ENCODE measurements at regions not wholly inside any gene's neighbourhood (a gene's known extent, or its start where the extent isn't known, plus 50 kb on each side); places are given as distances from the start of the nearest gene placed in this dataset.

DNA sequence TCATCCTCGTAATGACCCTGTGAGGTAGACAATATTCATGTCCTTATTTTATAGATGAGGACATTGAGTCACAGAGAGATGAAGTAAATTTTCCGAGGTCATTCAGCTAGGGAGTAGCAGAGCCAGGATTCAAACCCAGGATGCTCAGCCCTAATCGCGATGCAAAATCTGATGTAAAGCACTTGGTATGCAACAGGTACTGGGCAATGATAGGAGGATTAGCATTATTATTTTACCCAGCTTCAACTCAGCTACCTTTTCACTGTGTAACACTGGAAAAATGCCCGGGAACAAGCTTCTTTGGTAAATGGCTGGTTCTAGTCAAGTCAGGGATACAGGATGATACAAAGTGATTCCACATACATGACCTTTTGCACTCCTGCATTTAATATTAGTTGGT is 88.7 kb downstream of the ATP1A1 start:
- H3K4me3 ChIP-seq (ENCODE audit: low read length) = no peak overlapping the region
- H3K4me1 ChIP-seq (ENCODE audit: control insufficient read depth, low read depth, low read length) = no peaks in the 10 kb centered on the region
- H3K56ac ChIP-seq (ENCODE audit: low read length) = no peak overlapping the region
- H3K27me3 ChIP-seq (ENCODE audit: insufficient read depth, low read length, poor library complexity) = no peaks in the 10 kb centered on the region
- no peaks in the 10 kb centered on the region for H3K79me2 ChIP-seq (ENCODE audit: control insufficient read depth, insufficient read depth, low read length)
- no peak overlapping the region for H3K27ac ChIP-seq (ENCODE audit: low read depth, low read length)
- no peaks in the 10 kb centered on the region for H3K36me3 ChIP-seq (ENCODE audit: control insufficient read depth, insufficient read depth, low read length)
- DNase-seq = no peak
- H4K8ac ChIP-seq (ENCODE audit: low read depth, low read length) = no peak overlapping the region
- no peak overlapping the region for H3K9ac ChIP-seq (ENCODE audit: low read length)
- H2BK120ac ChIP-seq (ENCODE audit: low read depth, low read length) = no peak overlapping the region
- no peak overlapping the region for H2BK15ac ChIP-seq (replicated peaks; ENCODE audit: low read depth)
- no peak overlapping the region for H4K5ac ChIP-seq (ENCODE audit: low read length)
- H2AK5ac ChIP-seq (ENCODE audit: low read length) = no peak overlapping the region
- H3K18ac ChIP-seq (ENCODE audit: low read length) = no peak overlapping the region
- H2BK5ac ChIP-seq (ENCODE audit: low read length) = no peak overlapping the region
- H3K79me1 ChIP-seq (ENCODE audit: low read length) = no peaks in the 10 kb centered on the region
- WGBS (ENCODE audit: extremely low coverage, insufficient coverage, low lambda C conversion rate) = no CpG with 5 or more reads among the region's 5 CpGs
- H3K4ac ChIP-seq (ENCODE audit: low read depth, low read length) = no peak overlapping the region
- H3K23ac ChIP-seq (ENCODE audit: low read length) = no peak overlapping the region
- H3K4me2 ChIP-seq (ENCODE audit: low read length) = no peak overlapping the region

DNA sequence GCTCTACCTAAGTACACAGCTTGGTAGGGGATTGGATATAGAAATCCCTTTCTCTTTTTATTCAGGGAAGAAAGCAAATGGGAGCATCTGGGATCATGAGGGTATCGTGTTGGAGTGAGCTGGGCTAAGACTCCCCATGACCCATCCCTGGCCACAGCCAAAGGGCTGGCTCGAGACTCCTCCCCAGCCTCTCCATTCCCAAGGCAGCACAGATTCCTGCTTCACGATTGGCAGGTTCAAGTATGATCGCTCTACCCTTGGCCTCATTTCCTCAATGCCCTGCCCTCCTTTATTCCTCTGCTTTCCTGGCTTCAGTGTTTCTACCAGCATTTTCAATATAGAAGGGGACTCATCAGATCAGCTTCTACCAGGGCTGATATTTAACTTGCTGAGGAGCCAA is 89.7 kb downstream of the ATP1A1 start:
- Histone ChIP-seq H3K79me1 (ENCODE audit: low read length) (no peaks in the 10 kb centered on the region), H3K18ac (ENCODE audit: low read length) (no peak overlapping the region), H3K4ac (ENCODE audit: low read depth, low read length) (no peak overlapping the region), H3K4me3 (ENCODE audit: low read length) (no peak overlapping the region), H4K5ac (ENCODE audit: low read length) (no peak overlapping the region), H3K4me1 (ENCODE audit: control insufficient read depth, low read depth, low read length) (no peaks in the 10 kb centered on the region), H3K36me3 (ENCODE audit: control insufficient read depth, insufficient read depth, low read length) (no peaks in the 10 kb centered on the region), H3K27ac (ENCODE audit: low read depth, low read length) (no peak overlapping the region), H2BK5ac (ENCODE audit: low read length) (no peak overlapping the region), H3K79me2 (ENCODE audit: control insufficient read depth, insufficient read depth, low read length) (no peaks in the 10 kb centered on the region), H3K9ac (ENCODE audit: low read length) (no peak overlapping the region), H3K56ac (ENCODE audit: low read length) (no peak overlapping the region), H2BK15ac (replicated peaks; ENCODE audit: low read depth) (no peak overlapping the region), H3K27me3 (ENCODE audit: insufficient read depth, low read length, poor library complexity) (no peaks in the 10 kb centered on the region), H2AK5ac (ENCODE audit: low read length) (no peak overlapping the region), H3K4me2 (ENCODE audit: low read length) (no peak overlapping the region), H3K23ac (ENCODE audit: low read length) (no peak overlapping the region), H4K8ac (ENCODE audit: low read depth, low read length) (no peak overlapping the region), H2BK120ac (ENCODE audit: low read depth, low read length) (no peak overlapping the region)
- WGBS (ENCODE audit: extremely low coverage, insufficient coverage, low lambda C conversion rate) = no CpG with 5 or more reads among the region's 4 CpGs
- DNase-seq = no peak

DNA sequence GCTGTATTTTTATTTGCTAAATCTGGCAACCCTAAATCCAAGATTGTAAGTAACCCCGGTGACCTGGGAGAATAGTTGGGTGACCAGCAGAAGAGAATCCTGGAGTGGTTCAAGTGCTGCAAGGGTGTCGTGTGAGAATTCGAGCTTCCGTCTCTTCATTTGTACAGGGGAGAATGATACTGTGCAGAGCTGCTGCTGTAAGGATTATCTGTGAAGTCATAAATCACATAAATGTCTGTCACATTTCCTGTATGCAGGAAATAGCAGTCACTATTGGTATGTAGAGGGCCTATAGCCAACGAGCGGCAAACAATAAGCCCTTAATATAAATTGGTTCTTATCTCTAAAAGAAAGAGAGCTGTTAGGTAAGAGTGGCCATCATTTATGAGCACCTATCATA is 90.7 kb downstream of the ATP1A1 start:
- Histone ChIP-seq H3K18ac (ENCODE audit: low read length) (no peak overlapping the region), H4K8ac (ENCODE audit: low read depth, low read length) (no peak overlapping the region), H3K4me3 (ENCODE audit: low read length) (no peak overlapping the region), H2BK15ac (replicated peaks; ENCODE audit: low read depth) (no peak overlapping the region), H3K4me2 (ENCODE audit: low read length) (no peak overlapping the region), H4K5ac (ENCODE audit: low read length) (no peak overlapping the region), H3K79me1 (ENCODE audit: low read length) (no peaks in the 10 kb centered on the region), H3K56ac (ENCODE audit: low read length) (no peak overlapping the region), H2BK120ac (ENCODE audit: low read depth, low read length) (no peak overlapping the region), H2BK5ac (ENCODE audit: low read length) (no peak overlapping the region), H3K36me3 (ENCODE audit: control insufficient read depth, insufficient read depth, low read length) (no peaks in the 10 kb centered on the region), H3K4ac (ENCODE audit: low read depth, low read length) (no peak overlapping the region), H3K79me2 (ENCODE audit: control insufficient read depth, insufficient read depth, low read length) (no peaks in the 10 kb centered on the region), H3K23ac (ENCODE audit: low read length) (no peak overlapping the region), H2AK5ac (ENCODE audit: low read length) (no peak overlapping the region), H3K9ac (ENCODE audit: low read length) (no peak overlapping the region), H3K27ac (ENCODE audit: low read depth, low read length) (no peak overlapping the region), H3K4me1 (ENCODE audit: control insufficient read depth, low read depth, low read length) (no peaks in the 10 kb centered on the region), H3K27me3 (ENCODE audit: insufficient read depth, low read length, poor library complexity) (no peaks in the 10 kb centered on the region)
- WGBS (ENCODE audit: extremely low coverage, insufficient coverage, low lambda C conversion rate) = no CpG with 5 or more reads among the region's 6 CpGs
- no peak for DNase-seq

Data from mesendoderm (in vitro differentiated cells).